ENCODE measurements at regions not wholly inside any gene's neighbourhood (a gene's known extent, or its start where the extent isn't known, plus 50 kb on each side); places are given as distances from the start of the nearest gene placed in this dataset.
"Not testable (repeated sequence)": the region's sequence is repeated elsewhere in the genome, so short reads cannot be mapped to it uniquely, and the experiment has no call there.

DNA sequence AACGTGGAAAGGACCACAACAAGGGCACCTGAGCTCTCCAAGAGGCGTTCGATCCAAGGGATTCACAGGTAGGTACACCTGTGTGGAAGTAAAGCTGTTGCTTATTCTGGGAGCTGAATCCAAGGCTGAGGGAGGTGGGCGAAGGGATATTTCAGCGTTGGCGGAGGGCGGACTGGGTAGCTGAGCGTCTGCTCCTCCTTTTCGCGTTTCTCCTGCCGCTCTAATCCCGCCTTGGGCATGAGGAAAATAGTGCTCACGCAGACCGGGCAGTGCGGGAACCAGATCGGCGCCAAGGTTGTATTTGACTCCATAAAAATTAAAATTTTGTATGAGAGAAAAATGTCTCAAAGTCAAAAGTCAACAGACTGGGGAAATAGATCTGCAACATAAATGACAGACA, 3966.2 kb upstream of the OR11H1 start:
- H3K4me1 ChIP-seq (ENCODE audit: control insufficient read depth in 4 of 4, insufficient read depth in 4 of 4, low read length in 3 of 4); H3K4me3 ChIP-seq (ENCODE audit: low read depth in 1 of 3, low read length in 3 of 3); H3K27ac ChIP-seq (ENCODE audit: low read depth in 1 of 2, low read length in 2 of 2); H3K9me3 ChIP-seq (ENCODE audit: control insufficient read depth in 4 of 4, low read length in 3 of 4); H3K27me3 ChIP-seq (ENCODE audit: control insufficient read depth in 4 of 4, insufficient read depth in 4 of 4, low read length in 3 of 4); DNase-seq (ENCODE audit: low spot score); H3K36me3 ChIP-seq (ENCODE audit: control insufficient read depth in 4 of 4, insufficient read depth in 3 of 4, low read depth in 1 of 4, low read length in 3 of 4); H3K9ac ChIP-seq (ENCODE audit: low read depth in 1 of 2, low read length in 2 of 2): not testable (repeated sequence)
- 62% methylated on average over 17 of the region's 17 CpGs for WGBS

- not testable (repeated sequence) for H3K9me3 ChIP-seq (ENCODE audit: control insufficient read depth in 4 of 4, low read length in 3 of 4); DNase-seq (ENCODE audit: low spot score); H3K27me3 ChIP-seq (ENCODE audit: control insufficient read depth in 4 of 4, insufficient read depth in 4 of 4, low read length in 3 of 4)
These were observed 3959.0 kb upstream of the OR11H1 start for GRCh38 chr22:11568837-11569563.

DNA sequence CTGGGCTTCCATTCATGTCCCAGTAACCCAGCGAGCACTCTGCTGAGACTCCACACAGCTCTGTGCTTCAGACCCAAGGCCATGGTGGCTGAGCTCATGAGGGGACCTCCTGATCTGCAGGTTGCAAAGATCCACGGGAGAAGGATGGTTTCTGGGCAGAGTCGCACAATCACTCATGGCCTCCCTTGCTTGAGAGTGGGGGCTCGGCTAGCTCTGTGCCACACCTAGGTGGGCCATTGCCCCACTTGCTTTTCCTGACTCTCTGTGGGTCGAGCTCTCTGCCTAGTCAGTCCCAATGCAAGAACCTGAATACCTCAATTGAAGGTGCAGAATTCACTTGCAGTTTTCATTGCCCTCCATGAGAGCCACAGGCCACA, 3958.4 kb upstream of the OR11H1 start:
- peaks cover 2 to 13% (median 8%) of the 10 kb centered on the region in 4 donors for H3K9me3 ChIP-seq (ENCODE audit: control insufficient read depth in 4 of 4, low read length in 3 of 4)
- not testable (repeated sequence) for H3K27ac ChIP-seq (ENCODE audit: low read depth in 1 of 2, low read length in 2 of 2); H3K9ac ChIP-seq (ENCODE audit: low read depth in 1 of 2, low read length in 2 of 2); DNase-seq (ENCODE audit: low spot score); H3K4me3 ChIP-seq (ENCODE audit: low read depth in 1 of 3, low read length in 3 of 3); H3K4me1 ChIP-seq (ENCODE audit: control insufficient read depth in 4 of 4, insufficient read depth in 4 of 4, low read length in 3 of 4); H3K27me3 ChIP-seq (ENCODE audit: control insufficient read depth in 4 of 4, insufficient read depth in 4 of 4, low read length in 3 of 4); H3K36me3 ChIP-seq (ENCODE audit: control insufficient read depth in 4 of 4, insufficient read depth in 3 of 4, low read depth in 1 of 4, low read length in 3 of 4)
- 58% methylated on average over 5 of the region's 5 CpGs for WGBS

More at GRCh38 chr22:11568837-11569563, 3959.0 kb upstream of the OR11H1 start:
- H3K27ac ChIP-seq (ENCODE audit: low read depth in 1 of 2, low read length in 2 of 2); H3K4me3 ChIP-seq (ENCODE audit: low read depth in 1 of 3, low read length in 3 of 3); H3K4me1 ChIP-seq (ENCODE audit: control insufficient read depth in 4 of 4, insufficient read depth in 4 of 4, low read length in 3 of 4); H3K36me3 ChIP-seq (ENCODE audit: control insufficient read depth in 4 of 4, insufficient read depth in 3 of 4, low read depth in 1 of 4, low read length in 3 of 4); H3K9ac ChIP-seq (ENCODE audit: low read depth in 1 of 2, low read length in 2 of 2): not testable (repeated sequence)
- 64% methylated on average over 11 of the region's 11 CpGs for WGBS

GRCh38 chr22:11573154-11573553, 3954.8 kb upstream of the OR11H1 start:
- not testable (repeated sequence) for H3K9ac ChIP-seq (ENCODE audit: low read depth in 1 of 2, low read length in 2 of 2); H3K4me3 ChIP-seq (ENCODE audit: low read depth in 1 of 3, low read length in 3 of 3); H3K27me3 ChIP-seq (ENCODE audit: control insufficient read depth in 4 of 4, insufficient read depth in 4 of 4, low read length in 3 of 4); DNase-seq (ENCODE audit: low spot score); H3K27ac ChIP-seq (ENCODE audit: low read depth in 1 of 2, low read length in 2 of 2); H3K36me3 ChIP-seq (ENCODE audit: control insufficient read depth in 4 of 4, insufficient read depth in 3 of 4, low read depth in 1 of 4, low read length in 3 of 4); H3K4me1 ChIP-seq (ENCODE audit: control insufficient read depth in 4 of 4, insufficient read depth in 4 of 4, low read length in 3 of 4)
- H3K9me3 ChIP-seq (ENCODE audit: control insufficient read depth in 4 of 4, low read length in 3 of 4): peaks cover 2 to 17% (median 8%) of the 10 kb centered on the region in 4 donors
- 45% methylated on average over 6 of the region's 6 CpGs for WGBS

GRCh38 chr22:11574231-11574630, 3953.8 kb upstream of the OR11H1 start:
- DNase-seq (ENCODE audit: low spot score); H3K27ac ChIP-seq (ENCODE audit: low read depth in 1 of 2, low read length in 2 of 2); H3K9ac ChIP-seq (ENCODE audit: low read depth in 1 of 2, low read length in 2 of 2); H3K36me3 ChIP-seq (ENCODE audit: control insufficient read depth in 4 of 4, insufficient read depth in 3 of 4, low read depth in 1 of 4, low read length in 3 of 4); H3K4me1 ChIP-seq (ENCODE audit: control insufficient read depth in 4 of 4, insufficient read depth in 4 of 4, low read length in 3 of 4); H3K27me3 ChIP-seq (ENCODE audit: control insufficient read depth in 4 of 4, insufficient read depth in 4 of 4, low read length in 3 of 4): not testable (repeated sequence)
- H3K4me3 ChIP-seq (ENCODE audit: low read depth in 1 of 3, low read length in 3 of 3): peak overlapping the region in 1 of 3 donors; percentile 2
- peaks cover 2 to 17% (median 7%) of the 10 kb centered on the region in 4 donors for H3K9me3 ChIP-seq (ENCODE audit: control insufficient read depth in 4 of 4, low read length in 3 of 4)
- WGBS: 71% methylated on average over 14 of the region's 14 CpGs

DNA sequence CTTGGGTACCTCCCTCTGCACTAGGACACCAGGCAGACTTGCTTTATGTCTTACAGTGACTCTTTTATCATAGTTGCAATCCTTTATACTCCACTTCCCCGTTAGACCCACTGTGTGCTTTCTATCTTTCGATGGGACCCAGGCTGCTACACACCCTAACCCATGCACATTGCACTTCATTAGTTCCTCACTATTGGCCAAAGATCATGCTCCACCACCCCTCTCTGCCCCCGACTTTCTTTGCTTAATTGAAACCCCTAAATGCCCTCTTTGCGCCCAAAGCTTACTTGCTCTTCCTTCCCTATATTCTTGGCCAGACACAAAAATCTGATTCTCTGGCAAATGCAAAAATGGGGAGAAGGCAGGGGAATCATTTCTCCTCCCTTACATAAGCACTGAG, 3953.3 kb upstream of the OR11H1 start:
- H3K9ac ChIP-seq (ENCODE audit: low read depth in 1 of 2, low read length in 2 of 2); H3K27me3 ChIP-seq (ENCODE audit: control insufficient read depth in 4 of 4, insufficient read depth in 4 of 4, low read length in 3 of 4); DNase-seq (ENCODE audit: low spot score); H3K4me3 ChIP-seq (ENCODE audit: low read depth in 1 of 3, low read length in 3 of 3); H3K36me3 ChIP-seq (ENCODE audit: control insufficient read depth in 4 of 4, insufficient read depth in 3 of 4, low read depth in 1 of 4, low read length in 3 of 4); H3K27ac ChIP-seq (ENCODE audit: low read depth in 1 of 2, low read length in 2 of 2); H3K4me1 ChIP-seq (ENCODE audit: control insufficient read depth in 4 of 4, insufficient read depth in 4 of 4, low read length in 3 of 4): not testable (repeated sequence)
- peaks cover 2 to 17% (median 5%) of the 10 kb centered on the region in 4 donors for H3K9me3 ChIP-seq (ENCODE audit: control insufficient read depth in 4 of 4, low read length in 3 of 4)
- WGBS: 47% methylated on average over 4 of the region's 4 CpGs

- H3K9me3 ChIP-seq (ENCODE audit: control insufficient read depth in 4 of 4, low read length in 3 of 4): peaks cover 0 to 17% (median 3%) of the 10 kb centered on the region in 4 donors
- not testable (repeated sequence) for H3K4me3 ChIP-seq (ENCODE audit: low read depth in 1 of 3, low read length in 3 of 3); H3K27me3 ChIP-seq (ENCODE audit: control insufficient read depth in 4 of 4, insufficient read depth in 4 of 4, low read length in 3 of 4); H3K9ac ChIP-seq (ENCODE audit: low read depth in 1 of 2, low read length in 2 of 2); DNase-seq (ENCODE audit: low spot score); H3K36me3 ChIP-seq (ENCODE audit: control insufficient read depth in 4 of 4, insufficient read depth in 3 of 4, low read depth in 1 of 4, low read length in 3 of 4); H3K4me1 ChIP-seq (ENCODE audit: control insufficient read depth in 4 of 4, insufficient read depth in 4 of 4, low read length in 3 of 4); H3K27ac ChIP-seq (ENCODE audit: low read depth in 1 of 2, low read length in 2 of 2)
- WGBS: 67% methylated on average over 9 of the region's 9 CpGs
These were observed 3951.3 kb upstream of the OR11H1 start for GRCh38 chr22:11576740-11577139.

GRCh38 chr22:11578115-11578514, 3949.9 kb upstream of the OR11H1 start:
- peaks cover 0 to 12% (median 2%) of the 10 kb centered on the region in 4 donors for H3K9me3 ChIP-seq (ENCODE audit: control insufficient read depth in 4 of 4, low read length in 3 of 4)
- not testable (repeated sequence) for DNase-seq (ENCODE audit: low spot score)
- 48% methylated on average over 8 of the region's 8 CpGs for WGBS

More at GRCh38 chr22:11578115-11578514, 3949.9 kb upstream of the OR11H1 start:
- not testable (repeated sequence) for H3K36me3 ChIP-seq (ENCODE audit: control insufficient read depth in 4 of 4, insufficient read depth in 3 of 4, low read depth in 1 of 4, low read length in 3 of 4); H3K4me1 ChIP-seq (ENCODE audit: control insufficient read depth in 4 of 4, insufficient read depth in 4 of 4, low read length in 3 of 4); H3K27ac ChIP-seq (ENCODE audit: low read depth in 1 of 2, low read length in 2 of 2); H3K4me3 ChIP-seq (ENCODE audit: low read depth in 1 of 3, low read length in 3 of 3); H3K9ac ChIP-seq (ENCODE audit: low read depth in 1 of 2, low read length in 2 of 2); H3K27me3 ChIP-seq (ENCODE audit: control insufficient read depth in 4 of 4, insufficient read depth in 4 of 4, low read length in 3 of 4)
